WTC11 (cell line): ENCODE measurements at regions not wholly inside any gene's neighbourhood (a gene's known extent, or its start where the extent isn't known, plus 50 kb on each side); places are given as distances from the start of the nearest gene placed in this dataset.

Experiments
- ATAC-seq: fragments of 200-7000 bp; cut with Tn5 transposase; 2 replicates; pipeline ENCODE4 v1.10.0; 2021; ENCODE audit warnings: mild to moderate bottlenecking, moderate library complexity
- CTCF ChIA-PET: fragments of 300-600 bp; sonication (Branson Sonifier 250); formaldehyde crosslinking; loops from one replicate; lab custom pipeline; 2021; ENCODE audit warnings: antibody characterized with exemption; lab: Charles Lee
- POLR2A ChIA-PET: fragments of 350-600 bp; sonication (Branson Sonifier 250); formaldehyde crosslinking; loops from one replicate; lab custom pipeline; 2021; ENCODE audit warnings: antibody characterized with exemption; lab: Charles Lee
- DNase-seq: peaks from one replicate; pipeline ENCODE4 v3.0.0; 2021; ENCODE audit warnings: low spot score
- H3K27ac Mint-ChIP-seq: 2 replicates; pipeline ENCODE4 v1.8.0; 2021; ENCODE audit warnings: mixed read lengths
- H3K27me3 Mint-ChIP-seq: 2 replicates; pipeline ENCODE4 v1.8.0; 2021; ENCODE audit warnings: low read depth, mild to moderate bottlenecking, moderate library complexity, mixed read lengths
- H3K36me3 Mint-ChIP-seq: 2 replicates; pipeline ENCODE4 v1.8.0; 2021; ENCODE audit warnings: mixed read lengths
- H3K4me1 Mint-ChIP-seq: 2 replicates; pipeline ENCODE4 v1.8.0; 2022; ENCODE audit warnings: mixed read lengths
- H3K4me3 Mint-ChIP-seq: 2 replicates; pipeline ENCODE4 v1.8.0; 2021; ENCODE audit warnings: mild to moderate bottlenecking, moderate library complexity, mixed read lengths
- H3K9me3 Mint-ChIP-seq: 2 replicates; pipeline ENCODE4 v1.8.0; 2021; ENCODE audit warnings: mixed read lengths
- AFF4 ChIP-seq: sonication (generic); formaldehyde crosslinking; IDR thresholded peaks from 2 replicates; pipeline ENCODE4 v1.8.1; 2023; ENCODE audit warnings: mild to moderate bottlenecking, missing genetic modification reagents, borderline replicate concordance
- ATF3 ChIP-seq: sonication (generic); formaldehyde crosslinking; conservative IDR thresholded peaks from 2 replicates; pipeline ENCODE4 v1.8.1; 2022; ENCODE audit warnings: mild to moderate bottlenecking, missing genetic modification reagents
- ATF6 ChIP-seq: sonication (generic); formaldehyde crosslinking; IDR thresholded peaks from 2 replicates; pipeline ENCODE4 v1.8.1; 2023; ENCODE audit warnings: mild to moderate bottlenecking, missing genetic modification reagents
- CTCF ChIP-seq: fragments of 200-600 bp; IDR thresholded peaks from 2 replicates; pipeline ENCODE4 v1.8.0; 2022; ENCODE audit warnings: antibody characterized with exemption
- E2F4 ChIP-seq: sonication (generic); formaldehyde crosslinking; IDR thresholded peaks from 2 replicates; pipeline ENCODE4 v1.8.1; 2022; ENCODE audit warnings: low read depth, mild to moderate bottlenecking, moderate library complexity, missing genetic modification reagents, borderline replicate concordance
- FOXP1 ChIP-seq: sonication (generic); formaldehyde crosslinking; IDR thresholded peaks from 2 replicates; pipeline ENCODE4 v1.8.0; 2022; ENCODE audit warnings: missing genetic modification reagents, mild to moderate bottlenecking, moderate library complexity, borderline replicate concordance
- KAT7 ChIP-seq: sonication (generic); formaldehyde crosslinking; IDR thresholded peaks from 2 replicates; pipeline ENCODE4 v1.8.1; 2023; ENCODE audit warnings: missing genetic modification reagents, mild to moderate bottlenecking, borderline replicate concordance
- MYBL2 ChIP-seq: sonication (generic); formaldehyde crosslinking; IDR thresholded peaks from 2 replicates; pipeline ENCODE4 v1.8.1; 2023; ENCODE audit warnings: mild to moderate bottlenecking, moderate library complexity, missing genetic modification reagents
- PRDM15 ChIP-seq: sonication (generic); formaldehyde crosslinking; IDR thresholded peaks from 2 replicates; pipeline ENCODE4 v1.8.0; 2022; ENCODE audit warnings: missing genetic modification reagents
- SMAD3 ChIP-seq: sonication (generic); formaldehyde crosslinking; IDR thresholded peaks from 2 replicates; pipeline ENCODE4 v1.8.0; 2022; ENCODE audit warnings: missing genetic modification reagents, mild to moderate bottlenecking, borderline replicate concordance
- SOX15 ChIP-seq: fragments of 250-450 bp; sonication (Bioruptor Pico); IDR thresholded peaks from 2 replicates; pipeline ENCODE4 v1.9.0; 2021; ENCODE audit warnings: mild to moderate bottlenecking
- SP1 ChIP-seq: sonication (generic); formaldehyde crosslinking; conservative IDR thresholded peaks from 2 replicates; pipeline ENCODE4 v1.8.1; 2022; ENCODE audit warnings: missing genetic modification reagents
- TCF7 ChIP-seq: sonication (generic); formaldehyde crosslinking; IDR thresholded peaks from 2 replicates; pipeline ENCODE4 v1.8.0; 2022; ENCODE audit warnings: mild to moderate bottlenecking, low read depth, missing genetic modification reagents, moderate library complexity
- ZBTB21 ChIP-seq: sonication (generic); formaldehyde crosslinking; IDR thresholded peaks from 2 replicates; pipeline ENCODE4 v1.8.1; 2023; ENCODE audit warnings: mild to moderate bottlenecking, missing genetic modification reagents, borderline replicate concordance
- ZBTB43 ChIP-seq: sonication (generic); formaldehyde crosslinking; IDR thresholded peaks from 2 replicates; pipeline ENCODE4 v1.8.1; 2023; ENCODE audit warnings: mild to moderate bottlenecking, missing genetic modification reagents
- ZNF219 ChIP-seq: sonication (generic); formaldehyde crosslinking; IDR thresholded peaks from 2 replicates; pipeline ENCODE4 v1.8.0; 2023; ENCODE audit warnings: missing genetic modification reagents, mild to moderate bottlenecking, borderline replicate concordance
- ZNF317 ChIP-seq: sonication (generic); formaldehyde crosslinking; IDR thresholded peaks from 2 replicates; pipeline ENCODE4 v1.8.1; 2023; ENCODE audit warnings: low read depth, mild to moderate bottlenecking, moderate library complexity, missing genetic modification reagents, borderline replicate concordance
- ZNF425 ChIP-seq: fragments of 250-450 bp; sonication (Bioruptor Pico); conservative IDR thresholded peaks from 2 replicates; pipeline ENCODE4 v1.9.0; 2021; ENCODE audit warnings: mild to moderate bottlenecking

- POLR2A ChIA-PET, result interaction anchor here (0.9 kb wide), 1 partner anchor 9 kb away, joined by 4 read pairs; no protein-coding TSS in a partner anchor
- TF ChIP-seq ZNF219 (CRISPR knock-in tag) (no peak), E2F4 (CRISPR knock-in tag) (no peak), SP1 (CRISPR knock-in tag) (no peak), SOX15 (CRISPR knock-in tag) (no peak), AFF4 (no peak), ZNF425 (CRISPR knock-in tag) (no peak)
- H3K4me3 Mint-ChIP-seq, result no peak overlapping the region
- DNase-seq, result no peak
- no peak for ATAC-seq
- CTCF ChIA-PET, result no interaction called here
- H3K27ac Mint-ChIP-seq, result no peak overlapping the region
- no peaks in the 10 kb centered on the region for H3K9me3 Mint-ChIP-seq
- no peaks in the 10 kb centered on the region for H3K4me1 Mint-ChIP-seq
- H3K27me3 Mint-ChIP-seq, result no peaks in the 10 kb centered on the region
- H3K36me3 Mint-ChIP-seq, result no peaks in the 10 kb centered on the region
Observed at GRCh38 chr13:83197316-83197715, 685.0 kb downstream of the SLITRK1 start.

- POLR2A ChIA-PET, result no interaction called here
- H3K4me3 Mint-ChIP-seq, result no peak overlapping the region
- CTCF ChIA-PET, result no interaction called here
- DNase-seq (no peak), ATAC-seq (no peak)
- peaks cover 14% of the 10 kb centered on the region for H3K36me3 Mint-ChIP-seq
- H3K9me3 Mint-ChIP-seq, result peaks cover 27% of the 10 kb centered on the region
- H3K27ac Mint-ChIP-seq, result no peak overlapping the region
- H3K27me3 Mint-ChIP-seq, result no peaks in the 10 kb centered on the region
- H3K4me1 Mint-ChIP-seq, result no peaks in the 10 kb centered on the region
- TF ChIP-seq MYBL2 (CRISPR knock-in tag) (no peak), CTCF (no peak), PRDM15 (CRISPR knock-in tag) (no peak), KAT7 (CRISPR knock-in tag) (no peak), SMAD3 (CRISPR knock-in tag) (no peak), ATF3 (CRISPR knock-in tag) (no peak), ZBTB43 (CRISPR knock-in tag) (no peak), TCF7 (CRISPR knock-in tag) (no peak), FOXP1 (CRISPR knock-in tag) (no peak), ZNF317 (CRISPR knock-in tag) (no peak), ATF6 (CRISPR knock-in tag) (no peak), ZBTB21 (CRISPR knock-in tag) (no peak)
Observed at GRCh38 chr13:83190020-83190419, 692.3 kb downstream of the SLITRK1 start.
